HPDE6-E6E7 (cell line): ENCODE measurements at regions not wholly inside any gene's neighbourhood (a gene's known extent, or its start where the extent isn't known, plus 50 kb on each side); places are given as distances from the start of the nearest gene placed in this dataset.

ENCODE experiments used
- DNase-seq: peaks from one replicate; pipeline ENCODE4 v3.0.0; 2011; ENCODE audit warnings: missing footprints; ENCODE audit errors: extremely low spot score

GRCh38 chr15:58269455-58270414 lies 131.6 kb downstream of the AQP9 start:
- peak; percentile 33 for DNase-seq

GRCh38 chr15:58271410-58271809 lies 133.2 kb downstream of the AQP9 start:
- DNase-seq: no peak

DNA sequence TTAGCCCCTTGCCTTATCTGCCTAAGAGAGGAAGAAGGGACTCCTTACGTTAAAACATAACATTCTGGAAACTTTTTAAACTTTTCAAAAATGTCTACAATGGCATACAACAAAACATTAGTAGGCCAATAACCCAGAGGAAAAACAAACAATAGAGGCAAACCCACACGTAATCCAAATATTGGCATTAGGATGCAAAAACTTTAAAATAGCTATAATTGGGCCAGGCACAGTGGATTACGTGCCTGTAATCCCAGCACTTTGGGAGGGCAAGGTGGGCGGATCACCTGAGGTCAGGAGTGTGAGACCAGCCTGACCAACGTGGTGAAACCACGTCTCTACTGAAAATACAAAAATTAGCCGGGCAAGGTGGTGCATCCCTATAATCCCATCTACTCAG lies 134.9 kb downstream of the AQP9 start:
- no peak for DNase-seq

DNA sequence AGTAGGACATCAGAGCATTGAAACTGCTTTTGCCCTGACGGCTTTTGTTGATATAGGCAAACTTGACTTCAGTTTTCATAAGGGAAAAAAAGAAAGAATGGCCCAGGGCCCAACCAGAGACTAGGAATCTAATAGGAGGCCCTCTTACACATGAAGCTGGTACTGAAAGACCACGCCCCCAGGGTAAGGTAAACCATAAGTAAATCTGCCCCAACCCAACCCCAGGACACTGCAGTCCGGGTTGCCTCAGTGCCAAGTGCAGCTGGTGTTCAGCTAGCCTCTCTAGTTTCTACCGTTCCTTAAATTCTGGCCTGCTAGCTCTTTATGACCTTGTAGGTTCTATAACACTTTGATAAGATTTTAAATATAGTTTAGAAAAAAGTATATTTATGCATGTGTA lies 136.7 kb downstream of the AQP9 start:
- no peak for DNase-seq

- no peak for DNase-seq
Measured at GRCh38 chr15:58275785-58276184, 137.6 kb downstream of the AQP9 start.

- no peak for DNase-seq
Measured at GRCh38 chr15:58276924-58277323, 138.7 kb downstream of the AQP9 start.

- DNase-seq: no peak
Measured at GRCh38 chr15:58277333-58277732, 139.2 kb downstream of the AQP9 start.

DNA sequence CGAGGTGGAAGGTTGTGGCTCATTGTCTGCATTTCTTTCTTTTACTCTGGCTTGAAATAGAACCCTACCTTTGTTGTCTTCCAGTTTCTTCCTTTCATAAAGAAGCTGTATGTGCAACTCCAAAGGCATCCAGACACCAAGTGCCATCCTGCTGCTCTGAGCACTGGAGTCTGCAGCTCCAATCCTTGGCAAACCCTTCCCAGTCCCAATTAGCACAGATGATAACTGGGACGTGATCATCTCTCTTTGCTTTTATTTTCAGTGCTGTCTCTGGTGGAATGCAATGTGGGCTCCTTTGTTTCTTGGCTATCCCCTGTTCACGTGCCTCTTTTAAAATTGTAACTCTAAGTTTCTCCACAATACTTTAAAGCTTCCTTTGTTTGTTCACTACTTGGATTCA lies 140.9 kb downstream of the AQP9 start:
- DNase-seq: no peak

- no peak for DNase-seq
Measured at GRCh38 chr15:58279654-58280053, 141.5 kb downstream of the AQP9 start.

DNA sequence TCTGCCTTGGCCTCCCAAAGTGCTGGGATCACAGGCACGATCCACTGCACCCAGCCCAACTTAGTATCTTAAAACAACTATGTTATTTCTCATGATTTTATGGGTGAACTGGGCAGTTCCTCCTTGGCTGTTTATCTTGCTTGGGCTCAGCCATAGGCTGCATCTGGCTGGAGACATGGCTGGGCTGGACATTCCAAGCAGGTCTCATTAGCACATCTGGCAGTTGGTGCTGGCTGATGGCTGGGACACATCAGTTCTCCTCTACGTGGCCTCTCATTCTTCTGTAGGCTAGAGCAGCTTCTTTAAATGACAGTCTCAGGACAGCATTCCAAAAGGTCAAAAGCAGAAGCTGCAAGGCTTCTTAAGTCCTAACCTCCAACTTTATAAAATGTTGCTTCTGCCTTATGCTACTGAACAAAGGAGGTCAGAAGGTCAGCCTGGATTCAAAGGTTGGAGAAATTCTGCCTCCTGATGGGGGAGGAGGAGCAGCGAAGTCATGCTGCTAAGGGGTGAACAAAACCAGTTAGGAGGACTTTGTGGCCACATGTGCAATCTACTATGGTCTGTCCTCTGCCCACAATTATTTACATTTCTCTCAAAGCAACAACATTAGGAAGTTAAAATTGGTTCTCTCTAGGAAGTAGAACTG lies 144.0 kb downstream of the AQP9 start:
- no peak for DNase-seq

DNA sequence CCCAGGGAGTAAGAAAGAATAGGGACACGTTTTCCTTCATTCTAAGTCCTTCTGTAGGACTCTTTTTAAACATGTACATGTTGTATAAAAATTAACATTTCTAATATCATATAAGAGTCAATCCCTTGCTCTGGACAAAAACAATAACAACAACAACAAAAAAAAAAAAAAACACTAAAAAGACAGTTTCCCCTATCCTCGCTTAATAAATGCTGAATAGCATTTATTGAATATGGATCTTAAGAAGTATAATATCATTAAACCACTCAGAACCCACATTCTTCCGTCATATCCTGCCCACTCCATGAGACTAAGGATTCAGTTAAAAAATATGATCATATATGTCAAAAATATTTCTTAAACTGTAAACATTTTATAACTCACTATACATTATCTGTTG lies 145.1 kb downstream of the AQP9 start:
- DNase-seq: no peak

DNA sequence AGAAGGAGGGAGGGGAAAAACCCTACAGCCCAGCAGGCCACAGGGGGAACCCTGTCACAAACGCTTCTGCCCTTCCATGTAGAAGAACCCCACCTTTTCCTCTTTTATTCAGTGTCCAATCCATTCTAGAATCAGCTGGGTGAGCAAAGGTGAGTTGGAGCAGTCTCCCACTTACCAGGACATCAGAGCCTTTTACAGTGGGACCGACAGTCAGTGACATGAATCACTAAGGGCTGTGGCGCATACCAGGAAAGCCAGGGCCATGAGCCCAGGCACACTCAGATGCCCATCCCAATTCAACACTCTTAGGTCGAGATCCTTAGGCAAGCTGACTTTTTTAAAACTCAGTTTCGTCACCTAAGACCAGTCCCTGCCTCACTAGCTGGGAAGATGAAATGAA lies 146.1 kb downstream of the AQP9 start:
- DNase-seq: no peak

- no peak for DNase-seq
Measured at GRCh38 chr15:58285212-58285920, 146.4 kb upstream of the LIPC start.

DNA sequence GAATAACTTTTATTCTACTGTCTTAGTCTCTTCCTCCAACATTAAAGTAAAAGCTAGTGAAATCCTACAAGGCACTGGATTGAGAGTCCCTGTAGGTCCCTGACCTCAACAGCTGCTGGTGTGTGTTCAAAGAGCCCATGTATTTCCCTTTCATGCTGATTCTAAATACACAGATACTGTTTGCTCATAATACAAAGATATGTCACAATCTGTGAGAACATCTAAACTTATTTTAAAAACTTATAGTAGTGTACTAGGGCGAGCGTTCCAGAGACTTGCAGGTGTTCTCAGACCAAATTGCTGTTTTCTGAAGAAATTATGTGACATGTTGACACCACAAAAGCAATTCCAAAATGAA lies 145.9 kb upstream of the LIPC start:
- no peak for DNase-seq

- DNase-seq: peak; percentile 38
Measured at GRCh38 chr15:58286523-58286922, 145.3 kb upstream of the LIPC start.

GRCh38 chr15:58287891-58288290 lies 143.9 kb upstream of the LIPC start:
- DNase-seq: no peak

GRCh38 chr15:58288592-58288991 lies 143.2 kb upstream of the LIPC start:
- no peak for DNase-seq

GRCh38 chr15:58291848-58292247 lies 139.9 kb upstream of the LIPC start:
- DNase-seq: no peak

DNA sequence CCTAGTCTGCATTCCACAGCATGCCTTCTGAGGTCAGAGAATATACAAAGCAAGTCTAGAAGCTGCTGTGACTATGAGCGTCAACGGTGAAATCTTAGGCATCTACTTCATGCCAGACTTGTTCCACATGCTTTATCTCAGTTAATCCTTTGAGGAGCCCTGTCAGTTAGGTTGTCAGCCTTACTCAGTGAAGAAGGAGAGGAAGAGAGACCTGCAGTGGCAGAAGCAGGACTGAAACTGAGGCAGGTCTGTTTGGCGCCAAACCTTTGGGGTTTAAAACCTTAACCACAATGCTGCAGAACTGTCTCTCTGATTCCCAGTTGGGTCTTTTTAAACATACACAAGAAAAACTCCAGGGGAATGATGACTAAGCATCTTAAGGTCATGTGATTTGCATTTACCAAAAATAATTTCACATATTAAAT lies 139.0 kb upstream of the LIPC start:
- DNase-seq: no peak

DNA sequence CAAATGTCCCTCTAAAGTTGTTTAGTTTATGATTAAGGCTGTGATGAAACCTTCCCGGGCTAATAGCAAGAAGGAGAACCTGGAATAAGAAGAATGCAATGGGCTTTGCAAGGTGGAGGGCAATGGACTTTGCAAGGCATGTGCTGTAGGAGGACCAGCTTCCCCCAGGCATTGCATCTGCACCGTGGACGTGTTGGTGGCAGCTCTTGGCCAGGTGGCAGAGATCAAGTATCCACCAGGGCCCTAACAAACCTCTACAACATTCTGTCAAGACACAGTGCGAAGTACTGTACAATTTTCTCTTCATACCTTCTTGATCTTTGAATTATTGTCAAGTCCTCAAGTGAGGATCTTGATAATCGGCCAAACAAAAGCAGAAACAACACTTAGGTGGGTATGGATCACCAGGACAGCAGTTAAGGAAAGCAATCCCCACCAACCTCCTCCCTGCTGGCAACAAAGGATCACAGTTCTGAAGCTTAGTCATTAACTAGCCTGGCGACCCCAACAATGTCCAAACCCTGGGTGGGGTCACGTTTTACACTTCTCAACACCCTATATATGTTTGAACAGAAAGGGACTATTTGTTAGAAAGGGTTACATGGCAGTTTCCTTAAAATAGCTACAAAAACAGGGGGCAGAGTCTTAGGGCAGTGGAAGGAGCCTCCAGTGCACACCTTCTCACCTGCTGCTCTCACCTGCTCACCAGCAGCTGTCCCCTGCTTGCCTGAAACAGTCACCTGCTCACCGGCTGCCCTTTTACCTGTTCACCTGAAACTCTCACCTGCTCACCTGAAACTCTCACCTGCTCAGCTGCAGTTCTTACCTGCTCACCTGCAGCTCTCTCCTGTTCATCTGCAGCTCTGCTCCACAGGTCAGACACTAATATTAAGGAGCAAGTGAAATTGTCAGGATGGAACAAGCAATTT lies 137.9 kb upstream of the LIPC start:
- DNase-seq: no peak

GRCh38 chr15:58294681-58295254 lies 137.0 kb upstream of the LIPC start:
- no peak for DNase-seq
